WTC11 (cell line): ENCODE measurements at regions not wholly inside any gene's neighbourhood (a gene's known extent, or its start where the extent isn't known, plus 50 kb on each side); places are given as distances from the start of the nearest gene placed in this dataset.

Experiments used
- CREM ChIP-seq: sonication (generic); formaldehyde crosslinking; IDR thresholded peaks from 2 replicates; pipeline ENCODE4 v1.8.1; 2022; ENCODE audit warnings: mild to moderate bottlenecking, missing genetic modification reagents, moderate library complexity
- ESRRA ChIP-seq: sonication (generic); formaldehyde crosslinking; IDR thresholded peaks from 2 replicates; pipeline ENCODE4 v1.8.1; 2022; ENCODE audit warnings: mild to moderate bottlenecking, missing genetic modification reagents, borderline replicate concordance
- FOXJ3 ChIP-seq: sonication (generic); formaldehyde crosslinking; IDR thresholded peaks from 2 replicates; pipeline ENCODE4 v1.9.0; 2021; ENCODE audit warnings: missing genetic modification reagents, mild to moderate bottlenecking, borderline replicate concordance
- IRF2 ChIP-seq: sonication (generic); formaldehyde crosslinking; IDR thresholded peaks from 2 replicates; pipeline ENCODE4 v1.8.0; 2022; ENCODE audit warnings: low read depth, missing genetic modification reagents, borderline replicate concordance
- JUN ChIP-seq: sonication (generic); formaldehyde crosslinking; IDR thresholded peaks from 2 replicates; pipeline ENCODE4 v1.8.0; 2023; ENCODE audit warnings: mild to moderate bottlenecking, missing genetic modification reagents
- MXD4 ChIP-seq: fragments of 250-450 bp; sonication (Bioruptor Pico); IDR thresholded peaks from 2 replicates; pipeline ENCODE4 v1.8.0; 2021; ENCODE audit warnings: mild to moderate bottlenecking, moderate library complexity, borderline replicate concordance
- MYBL2 ChIP-seq: sonication (generic); formaldehyde crosslinking; IDR thresholded peaks from 2 replicates; pipeline ENCODE4 v1.8.1; 2023; ENCODE audit warnings: mild to moderate bottlenecking, moderate library complexity, missing genetic modification reagents
- SMAD4 ChIP-seq: sonication (generic); formaldehyde crosslinking; IDR thresholded peaks from 2 replicates; pipeline ENCODE4 v1.8.0; 2022; ENCODE audit warnings: mild to moderate bottlenecking, missing genetic modification reagents
- ZNF121 ChIP-seq: sonication (generic); formaldehyde crosslinking; IDR thresholded peaks from 2 replicates; pipeline ENCODE4 v1.8.0; 2023; ENCODE audit warnings: missing genetic modification reagents
- TF ChIP-seq, protein P1 (sequence below): fragments of 200-600 bp; IDR thresholded peaks from 2 replicates; pipeline ENCODE4 v1.8.0; 2022; ENCODE audit warnings: antibody characterized with exemption
- TF ChIP-seq, protein P2 (sequence below): sonication (generic); formaldehyde crosslinking; IDR thresholded peaks from 2 replicates; pipeline ENCODE4 v1.8.0; 2022; ENCODE audit warnings: mild to moderate bottlenecking, missing genetic modification reagents
- TF ChIP-seq, protein P3 (sequence below): sonication (generic); formaldehyde crosslinking; IDR thresholded peaks from 2 replicates; pipeline ENCODE4 v1.8.0; 2022; ENCODE audit warnings: mild to moderate bottlenecking, missing genetic modification reagents
- TF ChIP-seq, protein P4 (sequence below): fragments of 250-450 bp; sonication (Bioruptor Pico); IDR thresholded peaks from 2 replicates; pipeline ENCODE4 v1.9.0; 2021; ENCODE audit warnings: mild to moderate bottlenecking, borderline replicate concordance
- TF ChIP-seq, protein P5 (sequence below): sonication (generic); formaldehyde crosslinking; IDR thresholded peaks from 2 replicates; pipeline ENCODE4 v1.8.1; 2022; ENCODE audit warnings: low read depth, missing genetic modification reagents, borderline replicate concordance

DNA sequence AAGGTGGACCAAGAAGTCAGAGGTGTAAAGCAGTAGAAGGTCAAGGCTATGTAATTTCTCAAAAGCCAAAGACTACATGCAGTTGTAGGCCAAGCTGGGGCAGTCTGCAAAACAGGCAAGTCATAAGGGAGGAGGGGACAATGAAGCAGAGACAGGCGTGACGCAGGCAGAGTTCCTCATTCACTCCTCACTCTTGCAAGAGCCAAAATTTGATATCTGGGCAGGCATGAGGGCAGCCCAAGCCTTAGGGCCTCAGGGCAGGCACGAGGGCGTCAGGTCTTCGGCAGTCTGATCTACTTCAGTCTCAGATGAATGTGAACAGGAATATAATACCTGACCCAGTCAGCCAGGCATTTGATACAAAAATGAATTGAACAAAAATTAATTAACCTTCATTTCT is 86.4 kb upstream of the AGA start:
- TF ChIP-seq FOXJ3 (CRISPR knock-in tag) (no peak), CREM (CRISPR knock-in tag) (no peak), ESRRA (CRISPR knock-in tag) (no peak), ZNF121 (CRISPR knock-in tag) (no peak), IRF2 (CRISPR knock-in tag) (no peak), JUN (CRISPR knock-in tag) (no peak), SMAD4 (no peak), MXD4 (CRISPR knock-in tag) (no peak), MYBL2 (CRISPR knock-in tag) (no peak)
- TF ChIP-seq, protein P1, sequence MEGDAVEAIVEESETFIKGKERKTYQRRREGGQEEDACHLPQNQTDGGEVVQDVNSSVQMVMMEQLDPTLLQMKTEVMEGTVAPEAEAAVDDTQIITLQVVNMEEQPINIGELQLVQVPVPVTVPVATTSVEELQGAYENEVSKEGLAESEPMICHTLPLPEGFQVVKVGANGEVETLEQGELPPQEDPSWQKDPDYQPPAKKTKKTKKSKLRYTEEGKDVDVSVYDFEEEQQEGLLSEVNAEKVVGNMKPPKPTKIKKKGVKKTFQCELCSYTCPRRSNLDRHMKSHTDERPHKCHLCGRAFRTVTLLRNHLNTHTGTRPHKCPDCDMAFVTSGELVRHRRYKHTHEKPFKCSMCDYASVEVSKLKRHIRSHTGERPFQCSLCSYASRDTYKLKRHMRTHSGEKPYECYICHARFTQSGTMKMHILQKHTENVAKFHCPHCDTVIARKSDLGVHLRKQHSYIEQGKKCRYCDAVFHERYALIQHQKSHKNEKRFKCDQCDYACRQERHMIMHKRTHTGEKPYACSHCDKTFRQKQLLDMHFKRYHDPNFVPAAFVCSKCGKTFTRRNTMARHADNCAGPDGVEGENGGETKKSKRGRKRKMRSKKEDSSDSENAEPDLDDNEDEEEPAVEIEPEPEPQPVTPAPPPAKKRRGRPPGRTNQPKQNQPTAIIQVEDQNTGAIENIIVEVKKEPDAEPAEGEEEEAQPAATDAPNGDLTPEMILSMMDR: no peak
- TF ChIP-seq, protein P2, sequence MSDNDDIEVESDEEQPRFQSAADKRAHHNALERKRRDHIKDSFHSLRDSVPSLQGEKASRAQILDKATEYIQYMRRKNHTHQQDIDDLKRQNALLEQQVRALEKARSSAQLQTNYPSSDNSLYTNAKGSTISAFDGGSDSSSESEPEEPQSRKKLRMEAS (CRISPR knock-in tag): no peak
- TF ChIP-seq, protein P3, sequence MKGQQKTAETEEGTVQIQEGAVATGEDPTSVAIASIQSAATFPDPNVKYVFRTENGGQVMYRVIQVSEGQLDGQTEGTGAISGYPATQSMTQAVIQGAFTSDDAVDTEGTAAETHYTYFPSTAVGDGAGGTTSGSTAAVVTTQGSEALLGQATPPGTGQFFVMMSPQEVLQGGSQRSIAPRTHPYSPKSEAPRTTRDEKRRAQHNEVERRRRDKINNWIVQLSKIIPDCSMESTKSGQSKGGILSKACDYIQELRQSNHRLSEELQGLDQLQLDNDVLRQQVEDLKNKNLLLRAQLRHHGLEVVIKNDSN (CRISPR knock-in tag): no peak
- TF ChIP-seq, protein P4, sequence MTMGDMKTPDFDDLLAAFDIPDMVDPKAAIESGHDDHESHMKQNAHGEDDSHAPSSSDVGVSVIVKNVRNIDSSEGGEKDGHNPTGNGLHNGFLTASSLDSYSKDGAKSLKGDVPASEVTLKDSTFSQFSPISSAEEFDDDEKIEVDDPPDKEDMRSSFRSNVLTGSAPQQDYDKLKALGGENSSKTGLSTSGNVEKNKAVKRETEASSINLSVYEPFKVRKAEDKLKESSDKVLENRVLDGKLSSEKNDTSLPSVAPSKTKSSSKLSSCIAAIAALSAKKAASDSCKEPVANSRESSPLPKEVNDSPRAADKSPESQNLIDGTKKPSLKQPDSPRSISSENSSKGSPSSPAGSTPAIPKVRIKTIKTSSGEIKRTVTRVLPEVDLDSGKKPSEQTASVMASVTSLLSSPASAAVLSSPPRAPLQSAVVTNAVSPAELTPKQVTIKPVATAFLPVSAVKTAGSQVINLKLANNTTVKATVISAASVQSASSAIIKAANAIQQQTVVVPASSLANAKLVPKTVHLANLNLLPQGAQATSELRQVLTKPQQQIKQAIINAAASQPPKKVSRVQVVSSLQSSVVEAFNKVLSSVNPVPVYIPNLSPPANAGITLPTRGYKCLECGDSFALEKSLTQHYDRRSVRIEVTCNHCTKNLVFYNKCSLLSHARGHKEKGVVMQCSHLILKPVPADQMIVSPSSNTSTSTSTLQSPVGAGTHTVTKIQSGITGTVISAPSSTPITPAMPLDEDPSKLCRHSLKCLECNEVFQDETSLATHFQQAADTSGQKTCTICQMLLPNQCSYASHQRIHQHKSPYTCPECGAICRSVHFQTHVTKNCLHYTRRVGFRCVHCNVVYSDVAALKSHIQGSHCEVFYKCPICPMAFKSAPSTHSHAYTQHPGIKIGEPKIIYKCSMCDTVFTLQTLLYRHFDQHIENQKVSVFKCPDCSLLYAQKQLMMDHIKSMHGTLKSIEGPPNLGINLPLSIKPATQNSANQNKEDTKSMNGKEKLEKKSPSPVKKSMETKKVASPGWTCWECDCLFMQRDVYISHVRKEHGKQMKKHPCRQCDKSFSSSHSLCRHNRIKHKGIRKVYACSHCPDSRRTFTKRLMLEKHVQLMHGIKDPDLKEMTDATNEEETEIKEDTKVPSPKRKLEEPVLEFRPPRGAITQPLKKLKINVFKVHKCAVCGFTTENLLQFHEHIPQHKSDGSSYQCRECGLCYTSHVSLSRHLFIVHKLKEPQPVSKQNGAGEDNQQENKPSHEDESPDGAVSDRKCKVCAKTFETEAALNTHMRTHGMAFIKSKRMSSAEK (CRISPR knock-in tag): no peak
- TF ChIP-seq, protein P5, sequence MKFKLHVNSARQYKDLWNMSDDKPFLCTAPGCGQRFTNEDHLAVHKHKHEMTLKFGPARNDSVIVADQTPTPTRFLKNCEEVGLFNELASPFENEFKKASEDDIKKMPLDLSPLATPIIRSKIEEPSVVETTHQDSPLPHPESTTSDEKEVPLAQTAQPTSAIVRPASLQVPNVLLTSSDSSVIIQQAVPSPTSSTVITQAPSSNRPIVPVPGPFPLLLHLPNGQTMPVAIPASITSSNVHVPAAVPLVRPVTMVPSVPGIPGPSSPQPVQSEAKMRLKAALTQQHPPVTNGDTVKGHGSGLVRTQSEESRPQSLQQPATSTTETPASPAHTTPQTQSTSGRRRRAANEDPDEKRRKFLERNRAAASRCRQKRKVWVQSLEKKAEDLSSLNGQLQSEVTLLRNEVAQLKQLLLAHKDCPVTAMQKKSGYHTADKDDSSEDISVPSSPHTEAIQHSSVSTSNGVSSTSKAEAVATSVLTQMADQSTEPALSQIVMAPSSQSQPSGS: no peak
